ENCODE measurements at regions not wholly inside any gene's neighbourhood (a gene's known extent, or its start where the extent isn't known, plus 50 kb on each side); places are given as distances from the start of the nearest gene placed in this dataset.

DNA sequence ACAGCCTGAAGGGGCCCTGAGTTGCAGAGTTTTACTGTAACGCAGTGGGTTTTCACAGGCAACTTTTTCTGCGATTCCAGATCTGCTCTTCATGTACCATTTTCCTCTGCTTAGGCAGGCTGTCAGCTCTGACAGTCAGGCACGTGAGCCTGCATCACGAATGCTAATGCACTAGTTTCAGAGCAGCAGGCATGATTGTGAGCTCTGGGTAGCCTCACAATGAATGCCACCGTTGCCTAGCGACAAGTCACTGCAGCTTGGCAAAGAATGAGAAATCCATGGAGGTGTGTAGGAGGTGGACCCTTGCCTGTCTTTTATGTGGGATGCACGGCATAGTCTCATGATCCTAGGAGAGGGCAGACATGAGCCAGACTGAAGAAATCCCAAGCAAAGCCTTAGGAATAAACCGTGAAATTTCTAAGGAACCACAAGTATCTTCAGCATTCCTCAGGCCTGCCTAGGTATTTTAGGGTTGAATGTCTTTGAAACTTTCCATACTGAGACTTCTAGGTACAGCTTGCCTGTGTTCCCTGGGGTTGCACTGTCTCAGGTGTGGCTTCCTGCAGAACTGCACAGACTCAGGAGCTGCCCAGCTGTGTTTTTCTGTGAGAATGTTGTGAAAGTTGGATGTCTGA, 774.7 kb upstream of the TSPY4 start:
- TF ChIP-seq, protein P1, sequence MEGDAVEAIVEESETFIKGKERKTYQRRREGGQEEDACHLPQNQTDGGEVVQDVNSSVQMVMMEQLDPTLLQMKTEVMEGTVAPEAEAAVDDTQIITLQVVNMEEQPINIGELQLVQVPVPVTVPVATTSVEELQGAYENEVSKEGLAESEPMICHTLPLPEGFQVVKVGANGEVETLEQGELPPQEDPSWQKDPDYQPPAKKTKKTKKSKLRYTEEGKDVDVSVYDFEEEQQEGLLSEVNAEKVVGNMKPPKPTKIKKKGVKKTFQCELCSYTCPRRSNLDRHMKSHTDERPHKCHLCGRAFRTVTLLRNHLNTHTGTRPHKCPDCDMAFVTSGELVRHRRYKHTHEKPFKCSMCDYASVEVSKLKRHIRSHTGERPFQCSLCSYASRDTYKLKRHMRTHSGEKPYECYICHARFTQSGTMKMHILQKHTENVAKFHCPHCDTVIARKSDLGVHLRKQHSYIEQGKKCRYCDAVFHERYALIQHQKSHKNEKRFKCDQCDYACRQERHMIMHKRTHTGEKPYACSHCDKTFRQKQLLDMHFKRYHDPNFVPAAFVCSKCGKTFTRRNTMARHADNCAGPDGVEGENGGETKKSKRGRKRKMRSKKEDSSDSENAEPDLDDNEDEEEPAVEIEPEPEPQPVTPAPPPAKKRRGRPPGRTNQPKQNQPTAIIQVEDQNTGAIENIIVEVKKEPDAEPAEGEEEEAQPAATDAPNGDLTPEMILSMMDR (IDR thresholded peaks at IDR 0.05) = no peak
- TF ChIP-seq POLR2A (IDR thresholded peaks at IDR 0.05) = no peak

All from sigmoid colon (tissue), 3 donors.